ENCODE measurements at regions not wholly inside any gene's neighbourhood (a gene's known extent, or its start where the extent isn't known, plus 50 kb on each side); places are given as distances from the start of the nearest gene placed in this dataset.

DNA sequence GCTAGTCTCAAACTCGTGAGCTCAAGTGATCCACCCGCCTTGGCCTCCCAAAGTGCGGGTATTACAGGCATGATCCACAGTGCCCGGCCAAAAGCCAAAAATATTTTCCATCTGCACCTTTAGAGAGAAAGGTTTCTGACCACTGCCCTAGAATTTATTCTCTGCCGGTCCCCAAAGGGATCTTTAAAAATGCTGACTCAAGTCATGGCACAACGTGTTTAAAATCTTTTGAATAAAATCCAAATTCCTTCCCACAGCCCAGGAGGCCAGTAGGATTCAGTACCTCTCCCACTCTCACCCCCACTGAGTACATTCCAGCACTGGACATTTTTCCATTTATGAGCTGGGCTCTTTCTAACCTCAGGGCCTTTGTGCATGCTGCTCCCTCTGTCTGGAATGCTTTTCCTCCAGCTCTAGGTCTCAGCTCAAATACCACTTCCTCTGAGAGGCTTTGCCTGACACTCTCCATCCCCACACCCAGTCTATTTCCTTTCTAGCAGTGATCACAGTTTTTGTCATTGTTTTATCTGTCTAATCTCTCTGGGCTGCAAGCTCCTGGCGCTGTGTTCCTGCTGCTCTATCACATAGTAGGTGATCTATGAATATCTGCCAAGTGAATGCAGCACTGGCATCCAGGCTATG lies 502.9 kb downstream of the SHQ1 start:
- DNase-seq (ENCODE audit: low read depth in 2 of 2), result no peak

GRCh38 chr3:72344647-72345046 lies 503.6 kb downstream of the SHQ1 start:
- DNase-seq (ENCODE audit: low read depth in 2 of 2), result no peak

- no peak for DNase-seq (ENCODE audit: low read depth in 2 of 2)
Observed at GRCh38 chr3:72344236-72344635, 504.0 kb downstream of the SHQ1 start.

DNA sequence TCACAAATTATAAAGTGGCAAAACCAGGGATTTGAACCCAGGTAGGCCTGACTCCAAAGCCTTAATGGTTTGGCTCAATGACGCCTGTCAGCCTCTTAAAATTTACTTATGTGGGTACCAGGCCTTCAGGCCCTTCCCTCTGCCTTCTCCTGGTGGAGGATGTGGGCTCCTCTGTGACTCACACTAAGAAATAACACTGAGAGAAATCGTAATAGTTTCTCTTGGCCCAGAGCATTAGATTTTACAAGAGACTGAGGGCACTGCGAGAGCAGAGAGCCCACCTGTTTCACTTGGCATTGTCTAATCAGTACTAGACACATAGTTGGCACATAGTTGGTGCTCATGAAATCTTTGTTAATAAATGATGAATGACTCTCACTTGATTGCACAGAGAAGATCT lies 505.2 kb downstream of the SHQ1 start:
- DNase-seq (ENCODE audit: low read depth in 2 of 2), result no peak

- DNase-seq (ENCODE audit: low read depth in 2 of 2), result no peak
Observed at GRCh38 chr3:72342450-72342849, 505.8 kb downstream of the SHQ1 start.

DNA sequence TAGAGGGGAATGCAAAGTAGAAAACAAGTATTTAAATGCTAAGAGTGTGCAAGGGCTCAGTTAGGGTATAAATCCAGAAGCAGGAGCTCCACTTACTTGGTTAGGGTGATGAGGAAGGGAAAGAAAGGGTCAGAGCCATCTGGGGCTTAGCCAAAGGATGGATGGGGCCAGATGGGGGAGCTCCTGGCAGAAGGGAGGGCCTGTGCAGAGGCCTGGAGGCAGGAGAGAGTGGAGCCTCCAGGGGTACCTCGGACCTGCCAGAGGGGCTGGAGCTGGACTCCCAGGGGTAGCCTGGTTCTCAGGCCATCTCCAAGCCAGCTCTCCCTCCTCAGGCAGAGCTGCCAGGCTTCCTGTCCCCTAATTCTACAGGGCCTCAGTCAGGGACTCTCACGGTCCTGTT lies 506.3 kb downstream of the SHQ1 start:
- DNase-seq (ENCODE audit: low read depth in 2 of 2), result no peak

- DNase-seq (ENCODE audit: low read depth in 2 of 2), result no peak
Observed at GRCh38 chr3:72341380-72341770, 506.9 kb downstream of the SHQ1 start.

- DNase-seq (ENCODE audit: low read depth in 2 of 2), result no peak
Observed at GRCh38 chr3:72340476-72341379, 507.5 kb downstream of the SHQ1 start.

DNA sequence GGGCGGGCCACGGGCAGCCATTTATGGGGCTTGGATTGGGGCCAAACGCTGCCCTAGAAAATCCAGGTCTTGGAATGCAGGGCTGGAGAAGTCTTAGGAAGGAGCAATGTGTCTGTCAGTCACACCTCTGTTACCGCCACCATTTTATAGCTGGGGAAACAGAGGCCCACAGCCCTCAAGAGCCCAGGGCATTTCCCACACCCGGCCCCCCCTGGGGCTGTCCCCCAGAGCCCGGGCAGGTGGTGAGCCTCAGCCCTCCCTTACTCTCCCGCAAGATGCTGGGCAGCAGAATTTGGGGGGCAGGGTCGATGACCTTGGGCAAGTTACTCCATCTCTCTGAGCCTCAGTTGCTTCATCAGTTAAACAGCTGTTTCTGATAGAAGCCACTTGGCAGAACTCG lies 508.2 kb downstream of the SHQ1 start:
- DNase-seq (ENCODE audit: low read depth in 2 of 2), result no peak

GRCh38 chr3:72339670-72340030 lies 508.6 kb downstream of the SHQ1 start:
- DNase-seq (ENCODE audit: low read depth in 2 of 2), result no peak

GRCh38 chr3:72338942-72339669 lies 509.1 kb downstream of the SHQ1 start:
- DNase-seq (ENCODE audit: low read depth in 2 of 2), result peak in 1 of 2 donors; percentile 35

DNA sequence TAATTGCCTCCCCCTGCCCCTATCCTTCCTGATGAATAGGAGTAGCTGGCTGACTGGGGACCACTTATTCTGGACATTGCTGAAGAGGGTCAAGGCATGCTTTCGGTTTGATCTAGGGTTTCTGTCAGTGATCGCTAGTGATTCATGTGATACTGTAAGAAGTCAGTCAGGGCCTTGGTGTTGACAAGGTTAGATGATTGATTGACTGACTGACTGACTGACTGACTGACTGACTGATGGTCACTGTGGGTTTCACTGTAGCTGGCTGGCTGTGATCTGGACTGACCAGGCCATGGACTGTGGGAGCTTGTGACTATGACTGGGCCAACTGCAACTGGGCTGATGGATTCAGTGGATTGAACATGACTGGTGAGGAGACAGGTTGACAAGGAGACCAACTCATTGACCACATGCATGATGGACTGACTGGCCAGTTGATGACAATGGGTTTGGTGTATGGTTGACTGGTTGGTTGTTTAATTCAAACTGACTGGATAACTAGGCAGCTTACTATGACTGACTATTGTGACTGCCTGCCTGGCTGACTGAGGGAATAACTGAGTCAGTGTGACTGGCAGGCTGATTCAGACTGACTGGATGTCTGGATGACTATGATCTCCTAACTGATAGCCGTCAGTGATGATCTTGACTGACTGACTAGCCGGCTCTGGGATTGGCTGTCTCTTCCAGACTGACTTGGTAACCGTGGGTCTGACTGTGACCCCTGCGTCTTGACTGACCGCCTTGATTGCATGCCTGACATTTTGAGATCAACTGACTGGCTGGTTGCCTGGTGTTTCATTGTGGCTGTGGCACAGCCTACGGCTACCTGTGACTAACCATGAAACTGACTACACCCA lies 509.9 kb downstream of the SHQ1 start:
- peak in 1 of 2 donors; percentile 33 for DNase-seq (ENCODE audit: low read depth in 2 of 2)

GRCh38 chr3:72337480-72337855 lies 510.8 kb downstream of the SHQ1 start:
- DNase-seq (ENCODE audit: low read depth in 2 of 2), result no peak

GRCh38 chr3:72336821-72337479 lies 511.3 kb downstream of the SHQ1 start:
- no peak for DNase-seq (ENCODE audit: low read depth in 2 of 2)

DNA sequence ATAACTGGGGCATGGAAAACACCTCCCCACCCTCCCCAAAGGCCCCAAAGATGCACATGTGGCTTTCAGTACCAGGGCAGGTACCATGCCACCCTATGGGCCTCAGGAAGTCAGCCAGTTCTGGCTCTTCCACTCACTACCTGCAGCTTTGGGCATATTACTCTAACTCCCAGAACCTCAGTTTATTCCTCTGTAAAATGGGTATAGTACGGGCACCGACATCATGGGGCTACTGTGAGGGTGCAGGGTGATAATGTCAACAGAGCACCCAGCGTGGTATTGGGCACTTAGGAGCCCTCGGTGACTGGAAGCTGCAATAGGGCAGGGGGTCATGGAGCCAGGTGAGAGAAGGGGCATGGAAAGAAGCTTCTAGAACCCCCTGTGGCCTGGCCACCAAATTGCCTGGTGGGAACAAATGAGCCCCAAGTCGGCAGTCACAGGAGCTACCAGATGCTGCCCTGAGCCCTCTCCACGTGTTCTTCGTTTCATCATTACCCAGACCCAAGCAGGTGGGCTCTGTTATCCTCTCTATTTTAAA lies 512.1 kb downstream of the SHQ1 start:
- no peak for DNase-seq (ENCODE audit: low read depth in 2 of 2)

DNA sequence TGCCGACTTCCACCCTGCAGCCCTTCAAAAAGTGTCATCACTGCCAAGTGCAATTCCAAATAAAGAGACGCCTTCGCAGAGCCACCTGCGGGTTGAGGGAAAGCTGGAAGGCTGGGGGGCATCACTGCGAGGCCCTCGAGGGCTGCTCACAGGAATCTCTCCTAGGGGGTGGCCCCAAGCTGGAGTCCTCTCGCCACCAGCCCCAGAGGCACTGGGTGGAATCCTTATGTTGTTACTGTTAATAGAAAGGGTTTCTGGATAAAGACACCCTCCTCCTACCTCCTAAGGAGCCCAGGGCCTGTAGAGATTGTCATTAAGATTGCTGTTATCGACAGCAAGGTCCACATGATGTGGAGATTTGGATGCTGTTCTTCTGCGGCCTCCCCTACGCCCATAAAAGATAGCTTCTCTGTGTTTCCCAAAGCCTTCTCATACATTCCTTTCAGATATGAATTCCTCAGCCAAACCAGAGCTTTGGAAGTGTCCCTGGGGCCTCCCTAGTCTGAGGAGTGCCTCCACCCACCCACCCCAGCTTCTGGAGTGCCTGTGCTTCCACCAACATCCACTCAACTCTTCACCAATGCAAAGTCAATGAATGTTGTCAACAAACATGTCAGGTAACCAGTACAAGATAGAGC lies 512.7 kb downstream of the SHQ1 start:
- DNase-seq (ENCODE audit: low read depth in 2 of 2), result no peak

GRCh38 chr3:72334681-72335457 lies 513.4 kb downstream of the SHQ1 start:
- no peak for DNase-seq (ENCODE audit: low read depth in 2 of 2)

DNA sequence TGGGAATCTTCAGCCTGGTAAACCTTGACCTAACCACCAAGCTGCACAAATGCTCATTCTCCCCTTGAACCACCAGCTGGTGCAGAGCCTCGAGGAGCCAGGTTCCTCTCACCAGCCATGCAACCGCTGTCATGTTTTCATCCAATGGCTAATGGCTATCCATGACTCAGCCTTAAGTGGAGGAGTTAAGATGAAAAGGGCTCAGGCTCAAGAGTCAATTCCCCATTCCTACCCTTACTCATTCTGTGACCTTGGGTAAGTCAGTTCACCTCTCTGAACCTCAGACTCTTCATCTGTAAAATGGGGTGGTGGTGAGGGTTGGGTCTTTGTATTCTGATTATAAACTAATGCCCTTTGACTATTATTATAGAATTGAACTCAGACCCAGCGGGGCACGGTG lies 515.6 kb downstream of the SHQ1 start:
- DNase-seq (ENCODE audit: low read depth in 2 of 2), result no peak

- DNase-seq (ENCODE audit: low read depth in 2 of 2), result no peak
Observed at GRCh38 chr3:72332036-72332435, 516.2 kb downstream of the SHQ1 start.

DNA sequence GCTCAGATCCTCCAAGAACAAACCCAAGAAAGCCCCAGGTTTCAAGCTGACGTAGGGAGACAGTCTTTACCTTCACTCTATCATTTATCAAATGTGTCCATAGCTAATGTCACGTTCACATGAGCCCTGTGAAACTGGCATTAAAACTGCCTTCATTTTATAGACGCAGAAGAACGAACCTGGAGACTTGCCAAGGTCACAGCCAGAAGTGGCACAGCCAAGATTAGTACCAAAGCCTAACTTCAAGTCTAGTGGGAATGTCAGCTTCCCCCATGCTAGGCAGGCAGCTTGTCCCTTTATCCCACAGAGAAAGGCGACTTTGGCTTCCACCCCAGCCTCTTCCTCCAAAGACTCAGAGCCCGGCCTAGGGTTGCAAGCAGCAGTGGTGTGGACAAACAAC lies 517.2 kb downstream of the SHQ1 start:
- DNase-seq (ENCODE audit: low read depth in 2 of 2), result no peak
